ENCODE measurements at regions not wholly inside any gene's neighbourhood (a gene's known extent, or its start where the extent isn't known, plus 50 kb on each side); places are given as distances from the start of the nearest gene placed in this dataset.

DNA sequence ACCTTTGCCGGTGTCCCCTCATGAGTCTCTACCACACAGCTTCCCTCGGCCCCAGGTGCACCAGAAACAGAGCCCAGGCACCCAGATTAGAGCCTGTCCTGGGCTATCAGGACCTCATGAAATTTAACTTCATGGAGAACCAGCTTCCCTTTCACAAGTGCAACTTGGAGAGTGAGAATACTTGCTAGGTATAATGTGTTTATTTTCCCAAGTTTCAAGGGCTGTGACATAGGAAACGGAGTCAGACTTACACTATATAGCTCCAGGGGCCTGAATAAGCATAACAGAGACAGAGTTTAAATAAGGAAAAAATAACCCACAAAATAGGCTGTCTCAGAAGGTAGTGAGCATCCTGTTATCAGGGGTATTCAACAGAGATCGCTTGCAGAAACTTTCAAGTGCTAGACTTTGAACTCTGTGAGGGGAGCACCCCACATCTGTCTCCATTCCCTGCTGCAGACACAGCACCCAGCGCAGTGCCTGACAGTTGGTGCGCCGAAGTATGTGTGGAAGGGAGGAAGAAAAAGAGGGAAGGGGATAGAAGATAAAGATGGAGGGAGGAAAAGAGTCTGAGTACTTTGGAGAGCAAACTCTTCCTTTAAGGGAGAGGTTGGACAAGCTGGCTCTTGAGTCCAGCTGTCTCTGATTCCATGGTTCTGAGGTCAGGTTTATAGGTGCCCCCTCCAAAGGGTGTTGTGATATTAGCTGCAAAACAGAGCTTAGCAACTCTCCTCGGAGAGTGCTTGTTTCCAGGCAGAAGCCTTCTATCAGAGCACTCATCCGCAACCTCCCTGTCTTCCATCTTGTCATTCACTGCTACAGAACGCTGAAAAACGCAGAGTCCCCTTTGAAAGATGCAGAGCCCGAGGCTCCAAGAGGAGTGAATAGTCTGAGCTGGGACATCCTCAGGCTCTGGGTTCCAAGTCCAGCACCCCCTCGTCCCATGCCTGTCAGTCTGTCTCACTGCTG is 84.8 kb downstream of the CPN2 start:
- DNase-seq = peak in 1 of 3 donors; percentile 68

- peak; percentile 74 to 91 (median 79) for DNase-seq
These were observed 83.1 kb downstream of the CPN2 start for GRCh38 chr3:194267744-194268653.

DNA sequence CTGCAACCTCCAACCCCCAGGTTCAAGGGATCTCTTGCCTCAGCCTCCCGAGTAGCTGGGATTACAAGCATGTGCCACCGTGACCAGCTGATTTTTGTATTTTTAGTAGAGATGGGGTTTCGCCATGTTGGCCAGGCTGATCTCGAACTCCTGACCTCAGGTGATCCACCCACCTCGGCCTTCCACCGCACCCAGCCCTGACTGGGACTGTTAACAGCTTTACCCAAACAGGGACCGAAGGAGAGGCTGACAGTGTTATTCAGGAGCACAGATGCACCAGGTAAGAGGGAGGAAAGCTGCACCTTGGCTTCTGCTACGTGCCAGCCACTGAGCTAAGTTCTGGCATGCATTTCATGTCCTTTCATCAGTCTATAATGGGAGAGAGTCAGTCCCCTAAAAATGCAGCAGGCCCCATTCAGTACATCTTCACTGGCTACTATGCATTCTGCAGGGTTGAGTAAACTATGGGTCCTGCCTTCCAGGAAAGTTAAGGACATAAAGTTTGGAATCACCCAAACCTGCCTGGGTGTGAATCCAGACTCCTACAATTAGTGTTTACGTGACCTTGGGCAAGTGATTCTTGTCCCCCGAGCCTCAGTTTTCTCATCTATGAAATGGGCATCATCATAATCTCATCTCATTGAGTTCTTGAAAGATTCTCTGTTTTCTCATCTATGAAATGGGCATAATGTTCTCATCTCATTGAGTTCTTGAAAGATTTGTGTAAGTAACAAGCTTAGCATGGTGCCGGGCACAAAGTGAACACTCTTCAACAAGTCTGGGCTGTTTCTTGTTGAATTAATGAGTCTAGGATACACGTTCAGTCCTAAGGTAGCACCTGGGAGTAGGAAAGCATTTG is 82.2 kb downstream of the CPN2 start:
- DNase-seq = no peak

- peak in 2 of 3 donors; percentile 79 to 90 for DNase-seq
These were observed 81.5 kb downstream of the CPN2 start for GRCh38 chr3:194269610-194270145.

DNA sequence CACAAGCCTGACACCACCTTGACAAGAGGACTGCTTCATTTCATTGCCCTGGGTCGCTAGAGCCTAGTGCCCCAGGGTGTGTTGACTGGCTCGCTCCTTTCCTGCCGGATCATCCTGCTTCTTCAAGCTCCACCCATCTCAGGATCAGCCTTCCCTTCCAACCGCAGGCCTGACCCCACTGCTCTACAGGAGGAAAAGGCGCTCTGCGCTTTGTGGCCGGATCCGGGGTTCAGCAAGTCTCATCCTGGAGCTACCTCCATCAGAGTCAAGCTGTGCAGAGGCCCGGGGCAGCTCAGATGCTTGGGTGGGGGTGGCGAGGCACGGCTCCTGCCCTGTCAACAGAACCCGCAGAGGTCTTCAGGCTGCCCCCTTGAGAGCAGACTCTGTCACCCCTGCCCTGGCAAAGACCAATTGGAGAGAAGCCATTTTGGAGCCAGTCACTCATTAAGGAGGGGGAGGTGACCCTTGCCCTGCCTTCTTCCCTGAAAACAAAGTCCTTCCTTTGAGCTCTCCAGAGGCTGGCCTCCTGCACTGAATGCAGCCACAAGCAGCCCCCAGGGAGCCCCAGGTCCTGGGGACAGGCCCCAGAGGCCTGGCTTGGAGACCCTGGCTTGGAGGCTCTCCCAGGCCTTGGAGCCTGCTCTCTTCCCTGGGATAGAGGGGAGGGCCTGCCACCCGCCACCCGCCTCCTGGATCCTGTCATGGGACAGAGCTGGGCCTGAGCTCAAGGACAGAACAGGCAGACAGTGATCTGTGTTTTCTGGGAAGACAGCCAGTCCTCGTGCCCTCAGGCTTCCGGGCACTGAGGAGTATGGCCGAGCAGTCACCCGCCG is 80.3 kb downstream of the CPN2 start:
- peak in 2 of 3 donors; percentile 71 to 85 for DNase-seq

- no peak for DNase-seq
These were observed 79.6 kb downstream of the CPN2 start for GRCh38 chr3:194271460-194272035.

DNA sequence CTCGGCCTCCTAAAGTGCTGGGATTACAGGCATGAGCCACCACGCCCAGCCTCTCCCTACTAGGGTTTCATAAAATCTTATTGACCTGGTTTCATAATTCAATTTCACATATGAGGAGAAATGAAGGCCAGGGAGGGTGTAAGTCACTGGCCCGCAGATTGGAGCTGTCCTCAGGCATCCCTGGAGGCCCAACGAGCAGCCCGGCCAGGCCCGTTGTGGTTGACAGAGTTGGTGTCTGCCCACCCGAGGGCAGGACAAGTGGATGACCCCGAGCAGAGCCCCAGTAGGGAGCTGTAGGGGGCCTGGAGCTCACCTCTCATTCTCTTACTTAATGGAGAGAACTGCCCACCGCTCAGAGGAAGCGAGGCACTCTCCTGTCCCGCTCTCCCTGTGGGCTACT is 78.9 kb downstream of the CPN2 start:
- no peak for DNase-seq

DNA sequence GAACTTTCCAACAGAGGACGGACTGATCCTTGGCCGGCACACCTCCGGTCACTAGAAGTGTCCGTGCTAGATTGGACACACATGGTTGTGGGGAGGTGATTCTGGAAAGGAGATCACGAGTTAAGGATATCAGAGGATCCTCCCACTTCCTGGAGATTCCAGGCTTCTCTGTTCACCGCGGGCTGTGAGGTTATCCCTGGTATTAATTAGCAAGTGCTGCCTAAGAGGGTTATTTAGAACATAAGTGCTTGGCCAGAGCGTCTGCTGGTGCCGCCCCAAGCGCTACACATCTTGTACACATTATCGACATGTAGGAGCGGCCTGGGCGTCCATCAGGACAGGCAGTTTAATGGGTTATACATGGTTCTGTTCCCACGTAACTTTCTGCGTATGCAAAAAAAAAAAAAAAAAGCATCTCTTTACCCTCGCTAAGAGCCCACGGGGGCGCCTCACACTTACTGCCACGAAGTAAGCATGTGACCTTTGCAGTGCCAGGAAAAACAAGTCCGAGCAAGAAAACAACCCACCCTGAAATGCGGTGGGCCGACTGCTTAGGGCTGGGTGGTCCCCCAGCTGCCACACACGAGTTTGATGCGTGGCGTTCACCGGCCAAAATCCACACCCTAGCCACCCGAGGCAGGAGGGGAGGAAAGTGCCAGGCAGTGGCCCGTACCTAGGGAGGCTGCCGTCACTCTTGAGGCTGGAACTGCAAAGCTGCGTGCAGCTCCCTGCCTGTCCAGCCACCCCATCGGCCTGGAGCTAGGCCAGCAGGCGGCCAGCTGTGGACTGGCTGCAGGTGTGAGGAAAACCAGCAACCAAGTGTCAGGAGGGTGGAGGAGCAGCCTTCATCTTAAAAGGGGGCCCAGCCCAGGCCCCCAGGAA is 78.0 kb downstream of the CPN2 start:
- peak in 2 of 3 donors; percentile 44 to 69 for DNase-seq

DNA sequence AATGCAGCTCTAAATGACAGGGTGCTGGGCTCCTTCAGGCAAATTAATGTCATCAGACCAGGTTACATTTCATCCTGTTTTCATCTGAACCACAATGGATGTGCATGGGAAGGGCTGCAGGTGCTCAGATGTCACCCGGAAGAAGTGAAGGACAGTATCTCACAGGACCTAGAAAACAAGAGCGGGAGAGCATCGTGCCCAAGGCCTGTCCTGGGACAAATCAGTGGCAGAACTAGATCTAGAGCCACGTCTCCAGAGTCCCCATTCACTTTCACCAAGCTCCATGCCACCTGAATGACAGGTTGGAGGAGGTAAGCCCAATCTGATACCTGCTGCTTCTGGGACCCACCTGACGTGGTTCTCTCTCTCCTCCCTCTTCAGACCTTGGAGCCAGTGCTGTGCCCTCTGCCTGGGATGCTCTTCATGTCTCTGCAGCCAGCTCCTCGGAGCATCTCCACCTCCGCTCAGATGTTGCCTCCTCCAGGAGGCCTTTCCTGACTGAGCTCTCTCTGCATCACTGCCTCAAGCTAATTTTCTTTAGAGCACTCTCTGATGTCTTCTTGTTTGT is 77.3 kb downstream of the CPN2 start:
- DNase-seq = peak in 1 of 3 donors; percentile 11

GRCh38 chr3:194274424-194275085 is 76.6 kb downstream of the CPN2 start:
- peak in 1 of 3 donors; percentile 17 for DNase-seq

GRCh38 chr3:194275291-194275690 is 75.8 kb downstream of the CPN2 start:
- peak in 1 of 3 donors; percentile 48 for DNase-seq

- DNase-seq = peak in 1 of 3 donors; percentile 72
These were observed 75.4 kb downstream of the CPN2 start for GRCh38 chr3:194275721-194276120.

DNA sequence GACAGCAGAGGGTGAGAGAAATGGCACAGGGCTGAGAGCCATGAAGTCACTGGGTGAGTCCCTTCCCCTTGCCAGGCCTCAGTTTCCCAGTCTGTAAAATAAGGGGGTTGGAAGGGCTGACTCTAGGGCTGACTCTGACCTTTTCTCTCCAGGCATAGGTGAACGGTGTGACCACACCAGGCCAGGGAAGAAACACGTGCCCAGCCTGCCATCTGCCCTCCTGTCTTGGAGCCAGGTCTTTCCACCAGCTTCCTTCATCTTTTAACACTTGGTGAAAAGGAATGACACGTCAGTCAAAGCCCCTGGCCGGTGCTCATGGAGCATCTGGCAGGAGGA is 74.4 kb downstream of the CPN2 start:
- no peak for DNase-seq

DNA sequence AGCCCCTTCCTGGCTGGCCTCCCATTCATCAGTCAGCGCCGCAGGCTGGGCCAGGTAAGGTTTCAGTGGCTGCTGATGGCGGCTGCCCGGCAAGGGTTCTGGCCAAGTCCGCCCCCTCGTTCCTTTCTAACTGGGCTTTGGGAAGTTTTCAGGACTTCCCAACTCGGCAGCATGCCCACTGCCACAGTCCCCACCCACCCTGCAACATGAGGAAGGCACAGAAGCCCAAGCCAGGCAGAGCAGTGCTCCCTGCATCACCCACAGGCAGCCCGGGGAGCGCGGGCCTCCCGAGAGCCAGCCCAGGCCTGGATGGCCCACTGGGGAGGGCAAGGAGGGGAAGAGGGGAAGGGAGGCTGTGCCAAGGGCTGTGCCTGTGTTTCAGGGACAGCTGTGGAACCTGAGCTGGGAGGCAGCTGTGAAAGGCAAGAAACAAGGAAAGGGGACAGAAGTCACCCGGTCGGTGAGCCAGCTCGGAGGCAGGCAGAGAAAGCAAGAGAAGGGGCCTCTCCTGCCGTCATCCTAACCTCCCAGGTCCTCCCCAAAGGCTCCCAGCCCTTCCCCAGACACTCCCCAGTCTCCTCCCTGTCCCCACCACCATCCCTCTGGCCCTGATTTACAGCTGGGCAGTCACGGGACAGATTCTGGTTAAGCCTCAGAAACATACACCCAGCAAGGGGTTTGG is 73.9 kb downstream of the CPN2 start:
- peak in 2 of 3 donors; percentile 80 to 89 for DNase-seq

DNA sequence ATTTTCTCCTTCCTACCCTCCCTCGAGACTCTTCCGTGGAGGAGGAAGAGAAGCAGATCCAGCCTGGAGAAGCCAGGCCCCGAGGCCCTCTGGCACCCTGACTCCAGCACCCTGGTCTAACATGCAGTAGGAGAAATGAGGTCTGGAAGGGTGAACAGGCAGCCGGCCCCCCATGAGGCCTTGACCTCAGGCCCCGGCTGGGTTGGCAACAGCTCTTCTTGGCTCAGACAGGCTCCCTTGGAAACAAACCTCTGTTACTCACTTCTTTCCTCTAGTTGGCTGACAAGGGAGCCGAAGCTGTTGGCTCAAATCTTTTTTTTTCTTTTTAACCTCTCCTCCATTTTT is 73.4 kb downstream of the CPN2 start:
- peak in 2 of 3 donors; percentile 79 to 93 for DNase-seq

DNA sequence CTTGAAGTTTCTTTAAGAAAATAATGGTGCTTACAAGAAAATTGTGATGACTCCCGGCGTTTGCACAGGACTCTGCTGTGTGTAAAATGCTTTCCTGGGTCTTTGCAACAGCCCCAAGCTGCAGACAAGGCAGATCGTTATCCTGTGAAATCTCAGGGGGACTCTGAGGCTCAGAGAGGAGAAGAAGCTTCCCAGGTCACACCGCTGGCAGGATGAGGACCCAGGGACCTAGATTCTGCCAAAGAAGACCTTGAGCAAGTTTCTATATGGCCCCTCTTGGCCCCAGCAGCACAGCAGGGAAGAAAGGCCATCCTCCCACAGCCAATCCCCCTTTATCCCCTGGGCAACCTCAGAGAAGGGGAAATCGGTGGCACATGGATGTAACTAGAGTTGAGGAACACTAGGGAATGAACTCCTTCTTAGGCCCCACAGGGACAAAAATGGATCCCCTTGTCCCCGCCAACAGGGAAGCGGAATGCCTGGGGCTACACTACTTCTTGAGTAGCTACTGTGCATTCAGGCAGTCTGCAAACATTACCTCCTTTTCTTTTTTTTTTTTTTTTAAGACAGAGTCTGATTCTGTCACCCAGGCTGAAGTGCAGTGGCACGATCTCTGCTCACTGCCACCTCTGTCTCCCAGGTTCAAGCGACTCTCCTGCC is 72.8 kb downstream of the CPN2 start:
- DNase-seq = no peak

GRCh38 chr3:194279101-194279500 is 72.0 kb downstream of the CPN2 start:
- no peak for DNase-seq

Data from muscle of back (tissue), 3 donors.